ENCODE measurements at regions not wholly inside any gene's neighbourhood (a gene's known extent, or its start where the extent isn't known, plus 50 kb on each side); places are given as distances from the start of the nearest gene placed in this dataset.
A peak's percentile ranks its signal among the peaks of the same experiment; 100 is the strongest.
"Not testable (repeated sequence)": the region's sequence is repeated elsewhere in the genome, so short reads cannot be mapped to it uniquely, and the experiment has no call there.

DNA sequence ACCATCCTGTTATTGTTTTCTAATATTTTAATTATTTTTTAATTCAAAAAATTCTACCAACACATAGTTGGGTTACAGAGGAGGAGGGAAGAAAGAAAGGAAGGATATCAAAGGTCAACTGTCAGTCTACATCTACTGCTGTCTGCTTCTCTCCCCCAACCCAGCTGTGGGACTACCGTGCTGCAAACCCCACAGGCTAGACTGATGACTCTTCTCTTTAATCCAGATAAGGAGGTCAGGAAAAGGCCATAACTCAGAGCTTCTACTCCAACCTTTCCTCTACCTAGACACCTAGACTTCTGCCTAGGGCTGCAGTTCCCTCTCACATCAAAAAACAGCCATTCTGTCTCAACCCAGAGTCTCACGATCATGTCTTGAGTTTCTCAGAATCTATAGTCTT, 124.2 kb upstream of the ETV3 start:
- H3K4me1 Mint-ChIP-seq, result no peaks in the 10 kb centered on the region
- peaks cover 12% of the 10 kb centered on the region for H3K27me3 Mint-ChIP-seq

DNA sequence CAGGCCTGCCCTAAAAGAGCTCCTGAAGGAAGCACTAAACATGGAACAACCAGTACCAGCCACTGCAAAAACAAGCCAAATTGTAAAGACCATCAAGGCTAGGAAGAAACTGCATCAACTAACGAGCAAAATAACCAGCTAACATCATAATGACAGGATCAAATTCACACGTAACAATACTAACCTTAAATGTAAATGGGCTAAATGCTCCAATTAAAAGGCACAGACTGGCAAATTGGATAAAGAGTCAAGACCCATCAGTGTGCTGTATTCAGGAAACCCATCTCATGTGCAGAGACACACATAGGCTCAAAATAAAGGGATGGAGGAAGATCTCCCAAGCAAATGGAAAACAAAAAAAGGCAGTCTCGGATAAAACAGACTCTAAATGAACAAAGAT, 117.7 kb upstream of the ETV3 start:
- Mint-ChIP-seq H3K9me3 (peaks cover 18% of the 10 kb centered on the region), H3K27me3 (peaks cover 22% of the 10 kb centered on the region)
- not testable (repeated sequence) for H3K4me3 Mint-ChIP-seq, H3K27ac Mint-ChIP-seq, H3K36me3 Mint-ChIP-seq, H3K4me1 Mint-ChIP-seq

More for the DNA sequence above, 124.2 kb upstream of the ETV3 start:
- no peaks in the 10 kb centered on the region for H3K36me3 Mint-ChIP-seq
- peaks cover 10% of the 10 kb centered on the region for H3K9me3 Mint-ChIP-seq
- H3K4me3 Mint-ChIP-seq, result no peak overlapping the region
- no peak overlapping the region for H3K27ac Mint-ChIP-seq

DNA sequence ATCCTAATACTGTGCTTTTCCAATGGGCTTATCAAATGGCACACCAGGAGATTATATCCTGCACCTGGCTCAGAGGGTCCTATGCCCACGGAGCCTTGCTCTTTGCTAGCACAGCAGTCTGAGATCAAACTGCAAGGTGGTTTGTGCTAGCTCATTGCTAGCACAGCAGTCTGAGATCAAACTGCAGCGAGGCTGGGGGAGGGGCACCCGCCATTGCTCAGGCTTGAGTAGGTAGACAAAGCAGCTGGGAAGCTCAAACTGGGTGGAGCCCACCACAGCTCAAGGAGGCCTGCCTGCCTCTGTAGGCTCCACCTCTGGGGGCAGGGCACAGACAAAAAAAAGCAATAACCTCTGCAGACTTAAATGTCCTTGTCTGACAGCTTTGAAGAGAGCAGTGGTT, 116.0 kb upstream of the ETV3 start:
- peaks cover 22% of the 10 kb centered on the region for H3K27me3 Mint-ChIP-seq
- not testable (repeated sequence) for H3K4me3 Mint-ChIP-seq, H3K36me3 Mint-ChIP-seq, H3K4me1 Mint-ChIP-seq, H3K9me3 Mint-ChIP-seq, H3K27ac Mint-ChIP-seq

DNA sequence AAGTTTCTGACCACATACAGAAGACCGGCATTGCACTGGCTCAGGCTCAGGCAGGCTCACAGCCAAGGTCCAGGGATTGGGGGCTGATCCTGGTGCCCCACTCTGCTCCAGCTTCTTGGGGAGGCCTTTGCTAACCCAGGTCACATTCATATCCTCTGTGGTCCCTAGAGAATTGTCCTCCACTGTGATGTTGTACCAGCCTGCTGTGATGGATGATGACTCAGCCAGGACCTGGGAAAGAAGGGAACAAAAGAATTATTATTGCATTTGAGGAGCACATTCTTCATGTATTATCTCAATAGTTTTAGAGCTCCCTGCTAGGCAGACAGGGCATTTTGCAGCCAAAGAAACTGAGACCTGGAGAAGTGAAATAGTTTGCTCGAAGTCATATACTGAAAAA, 114.3 kb upstream of the ETV3 start:
- Mint-ChIP-seq H3K4me3 (no peak overlapping the region), H3K4me1 (no peaks in the 10 kb centered on the region), H3K27ac (no peak overlapping the region), H3K36me3 (no peaks in the 10 kb centered on the region), H3K27me3 (peaks cover 29% of the 10 kb centered on the region), H3K9me3 (peaks cover 9% of the 10 kb centered on the region)

DNA sequence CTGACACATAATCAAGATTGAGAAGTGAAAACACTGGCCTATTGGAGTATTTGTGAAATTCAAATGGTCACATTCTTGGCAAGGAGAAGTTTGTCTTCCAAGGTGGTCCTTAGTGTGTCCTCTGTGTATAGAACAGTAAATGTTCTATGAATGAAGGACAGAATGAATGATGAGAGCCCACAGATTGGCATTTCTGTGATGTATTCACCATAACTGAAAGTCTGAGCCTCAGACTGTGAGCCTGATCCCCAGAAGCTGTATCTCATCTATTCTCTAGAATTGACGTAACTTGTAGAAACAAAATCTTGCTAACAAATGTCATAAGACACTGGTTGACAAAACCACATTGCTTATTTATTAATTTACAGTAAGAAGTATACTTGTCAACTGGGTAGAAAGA, 111.5 kb upstream of the ETV3 start:
- H3K9me3 Mint-ChIP-seq, result peaks cover 5% of the 10 kb centered on the region
- no peaks in the 10 kb centered on the region for H3K4me1 Mint-ChIP-seq
- H3K4me3 Mint-ChIP-seq, result no peak overlapping the region
- H3K36me3 Mint-ChIP-seq, result peaks cover 1% of the 10 kb centered on the region
- no peak overlapping the region for H3K27ac Mint-ChIP-seq
- peaks cover 39% of the 10 kb centered on the region for H3K27me3 Mint-ChIP-seq

DNA sequence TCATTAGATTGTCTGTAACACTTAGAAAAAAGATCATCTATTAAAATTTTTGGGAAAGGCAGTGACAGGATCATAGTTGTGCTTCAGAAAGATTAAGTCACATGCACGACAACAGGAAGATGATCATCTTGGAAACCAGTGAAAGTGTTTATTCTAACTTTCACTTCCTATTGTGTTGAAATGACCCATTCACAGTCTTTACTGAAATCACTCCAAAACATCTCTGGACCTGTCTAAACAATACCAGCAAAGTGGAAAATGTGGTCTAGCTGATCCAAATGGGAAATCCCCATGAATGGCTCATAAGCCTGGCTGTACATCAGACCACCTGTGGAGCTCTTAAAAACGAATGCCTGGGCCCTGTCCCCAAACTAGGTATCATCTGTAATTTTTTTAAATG, 111.1 kb upstream of the ETV3 start:
- Mint-ChIP-seq H3K27me3 (peaks cover 40% of the 10 kb centered on the region), H3K9me3 (peaks cover 5% of the 10 kb centered on the region), H3K36me3 (peaks cover 1% of the 10 kb centered on the region), H3K4me3 (no peak overlapping the region), H3K4me1 (no peaks in the 10 kb centered on the region), H3K27ac (no peak overlapping the region)

DNA sequence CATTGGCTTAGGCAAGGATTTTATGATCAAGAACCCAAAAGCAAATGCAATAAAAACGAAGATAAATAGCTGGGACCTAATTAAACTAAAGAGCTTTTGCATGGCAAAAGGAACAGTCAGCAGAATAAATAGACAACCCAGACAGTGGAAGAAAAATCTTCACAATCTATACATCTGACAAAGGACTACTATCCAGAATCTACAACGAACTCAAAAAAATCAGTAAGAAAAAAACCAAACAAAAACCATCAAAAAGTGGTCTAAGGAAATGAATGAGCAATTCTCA, 109.5 kb upstream of the ETV3 start:
- not testable (repeated sequence) for H3K36me3 Mint-ChIP-seq, H3K27ac Mint-ChIP-seq, H3K4me3 Mint-ChIP-seq, H3K4me1 Mint-ChIP-seq, H3K9me3 Mint-ChIP-seq
- peaks cover 33% of the 10 kb centered on the region for H3K27me3 Mint-ChIP-seq

DNA sequence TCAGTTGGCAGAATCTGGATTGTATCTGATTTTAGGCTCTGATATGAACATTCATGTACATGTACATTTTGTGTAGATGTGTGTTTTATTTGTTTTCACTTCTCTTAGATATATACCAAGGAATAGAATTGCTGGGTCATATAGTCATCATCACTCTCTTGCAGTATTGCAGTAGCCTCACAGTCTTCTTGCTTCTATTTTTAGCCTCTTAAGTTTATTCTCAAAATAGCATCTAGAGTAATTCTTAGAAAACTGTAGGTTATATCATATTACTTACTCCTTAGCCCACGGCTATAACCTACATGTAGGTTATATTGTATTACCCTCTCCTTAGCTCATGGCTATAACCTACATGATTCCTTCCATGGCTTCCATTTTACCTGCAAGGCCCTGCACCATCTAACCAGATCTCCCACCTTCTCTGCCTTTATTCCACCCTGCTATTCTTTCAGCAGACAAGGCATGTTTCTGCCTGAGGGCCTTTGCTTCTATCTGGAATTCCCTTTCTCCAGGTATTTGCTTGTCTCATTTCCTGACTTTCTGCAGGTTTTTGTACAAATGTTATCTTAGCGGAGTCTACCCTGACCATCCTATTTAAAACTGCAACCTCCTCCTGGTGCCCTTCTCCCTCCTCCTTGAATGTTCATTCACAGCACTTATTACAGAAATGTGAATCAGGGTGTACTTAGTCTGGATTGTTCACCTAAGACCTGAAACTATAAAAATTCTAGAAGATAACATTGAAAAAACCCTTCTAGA, 109.0 kb upstream of the ETV3 start:
- Mint-ChIP-seq H3K4me3 (no peak overlapping the region), H3K9me3 (peaks cover 5% of the 10 kb centered on the region), H3K4me1 (no peaks in the 10 kb centered on the region), H3K36me3 (peaks cover 1% of the 10 kb centered on the region), H3K27me3 (peaks cover 31% of the 10 kb centered on the region), H3K27ac (no peak overlapping the region)

DNA sequence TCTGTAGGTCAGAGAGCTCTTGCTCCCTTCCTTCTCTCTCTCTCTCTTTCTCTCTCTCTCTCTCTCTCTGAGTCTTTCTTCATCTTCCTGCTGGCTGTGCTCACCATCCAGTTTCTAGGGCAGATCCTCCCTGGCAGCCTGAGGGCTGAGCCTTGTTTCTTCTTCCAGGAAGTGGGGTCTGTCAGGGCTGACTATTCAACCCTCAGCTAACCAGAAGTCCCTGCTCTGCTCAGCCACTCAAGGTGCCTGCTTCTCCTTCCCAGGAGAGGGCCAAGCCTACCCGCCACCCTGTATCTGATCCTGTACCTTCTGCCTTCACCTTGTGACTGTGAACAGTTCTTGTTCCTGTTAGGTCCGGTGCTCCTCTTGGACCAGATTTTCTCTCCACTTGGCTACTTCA, 107.6 kb upstream of the ETV3 start:
- peaks cover 1% of the 10 kb centered on the region for H3K36me3 Mint-ChIP-seq
- H3K27ac Mint-ChIP-seq, result no peak overlapping the region
- H3K9me3 Mint-ChIP-seq, result peaks cover 5% of the 10 kb centered on the region
- no peaks in the 10 kb centered on the region for H3K4me1 Mint-ChIP-seq
- no peak overlapping the region for H3K4me3 Mint-ChIP-seq
- H3K27me3 Mint-ChIP-seq, result peaks cover 26% of the 10 kb centered on the region

DNA sequence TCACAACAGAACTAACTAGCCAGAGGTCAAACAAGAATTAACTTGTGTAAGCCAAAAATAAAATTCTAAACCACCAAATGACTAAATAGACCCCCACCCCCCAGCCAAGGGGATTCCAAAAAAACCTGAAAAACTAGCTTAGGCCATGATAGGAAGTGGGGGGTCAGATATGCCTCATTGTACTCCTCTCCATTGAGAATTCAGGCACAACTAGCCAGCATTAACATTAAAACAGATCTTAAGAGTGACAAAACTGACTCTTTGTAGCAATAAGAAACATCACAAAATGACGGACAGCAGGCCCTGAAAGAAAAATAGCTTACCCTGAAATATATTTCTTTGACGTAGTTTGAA, 103.0 kb upstream of the ETV3 start:
- H3K9me3 Mint-ChIP-seq, result peaks cover under 1% of the 10 kb centered on the region
- H3K27ac Mint-ChIP-seq, result no peak overlapping the region
- H3K4me1 Mint-ChIP-seq, result no peaks in the 10 kb centered on the region
- H3K4me3 Mint-ChIP-seq, result no peak overlapping the region
- H3K36me3 Mint-ChIP-seq, result peaks cover 1% of the 10 kb centered on the region
- H3K27me3 Mint-ChIP-seq, result peaks cover 14% of the 10 kb centered on the region

DNA sequence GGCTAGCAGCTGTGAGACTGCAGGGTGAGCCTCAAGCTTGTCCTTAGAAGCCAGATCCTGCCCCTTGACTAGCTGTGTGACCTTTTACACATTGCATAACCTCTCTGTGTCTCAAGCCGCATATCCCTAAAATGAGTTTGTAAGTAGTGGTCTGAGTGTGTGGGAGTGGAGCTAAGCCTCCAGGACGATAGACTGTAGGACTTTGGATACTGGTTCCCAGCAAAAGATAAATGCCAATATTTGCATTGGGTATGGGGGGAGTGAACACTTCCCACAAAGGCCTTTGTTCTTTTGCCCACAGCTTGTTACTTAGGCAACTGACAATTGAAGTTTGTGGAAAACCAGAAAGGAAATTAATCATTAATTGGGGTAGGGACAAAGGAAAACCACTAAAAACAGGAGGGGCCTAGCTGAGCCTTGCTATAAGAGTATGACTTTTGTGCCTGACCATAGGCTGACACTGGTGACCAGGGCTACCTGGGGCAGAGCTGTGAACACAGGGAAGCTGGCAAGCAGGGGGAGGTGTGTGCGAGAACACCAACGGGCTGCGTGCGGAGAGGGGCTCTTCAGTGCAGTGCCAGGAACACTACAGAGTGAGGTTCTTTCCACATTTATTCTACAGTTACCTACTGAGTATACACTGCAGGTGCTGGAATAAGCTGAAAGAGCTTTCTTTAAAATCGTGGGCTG, 102.4 kb upstream of the ETV3 start:
- H3K27me3 Mint-ChIP-seq, result peaks cover 9% of the 10 kb centered on the region
- no peaks in the 10 kb centered on the region for H3K9me3 Mint-ChIP-seq
- no peaks in the 10 kb centered on the region for H3K36me3 Mint-ChIP-seq
- no peaks in the 10 kb centered on the region for H3K4me1 Mint-ChIP-seq
- H3K4me3 Mint-ChIP-seq, result no peak overlapping the region
- no peak overlapping the region for H3K27ac Mint-ChIP-seq

DNA sequence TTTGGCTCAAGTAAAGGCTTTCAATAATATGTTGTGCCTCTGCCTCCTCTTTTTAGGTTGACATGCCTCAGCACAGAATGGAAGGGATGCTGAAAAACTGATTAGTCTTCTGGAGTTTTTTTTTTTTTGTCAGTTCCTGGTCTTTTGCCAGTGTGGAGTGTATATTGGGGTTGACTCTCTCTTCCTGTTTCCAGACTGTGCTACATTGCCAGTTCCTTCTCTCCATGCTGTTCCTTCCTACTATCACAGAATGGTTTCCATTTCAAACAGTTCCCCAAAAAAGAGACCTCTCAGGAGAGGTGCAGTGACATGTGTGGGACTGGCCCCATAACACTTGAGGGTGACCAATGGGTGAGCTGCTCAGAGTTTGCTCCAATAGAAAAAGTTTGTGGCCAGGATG, 101.7 kb upstream of the ETV3 start:
- Mint-ChIP-seq H3K27me3 (peaks cover 6% of the 10 kb centered on the region), H3K36me3 (no peaks in the 10 kb centered on the region), H3K9me3 (no peaks in the 10 kb centered on the region), H3K4me3 (no peak overlapping the region), H3K4me1 (no peaks in the 10 kb centered on the region), H3K27ac (peak overlapping the region; percentile 48)

DNA sequence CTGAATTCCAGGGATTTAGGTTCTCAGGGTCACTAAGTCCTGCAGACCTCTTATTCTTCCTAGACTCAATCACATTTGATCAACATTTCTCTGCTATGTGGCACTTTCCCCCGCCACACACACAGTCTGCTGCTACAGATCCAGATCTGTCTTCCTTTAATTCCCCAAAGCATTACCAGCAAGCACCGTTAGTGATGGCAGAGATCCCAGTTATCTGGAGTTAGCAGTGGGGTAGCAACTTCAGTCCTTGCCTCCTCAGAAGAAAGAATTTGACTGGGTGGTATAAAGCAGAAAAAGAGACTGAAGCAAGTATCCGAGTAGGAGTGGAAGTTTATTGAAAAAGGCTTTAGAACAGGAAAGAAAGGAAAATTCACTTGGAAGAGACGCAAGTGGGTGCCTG, 100.4 kb upstream of the ETV3 start:
- Mint-ChIP-seq H3K27me3 (peaks cover 6% of the 10 kb centered on the region), H3K9me3 (no peaks in the 10 kb centered on the region), H3K27ac (no peak overlapping the region), H3K4me3 (no peak overlapping the region), H3K4me1 (no peaks in the 10 kb centered on the region), H3K36me3 (no peaks in the 10 kb centered on the region)

DNA sequence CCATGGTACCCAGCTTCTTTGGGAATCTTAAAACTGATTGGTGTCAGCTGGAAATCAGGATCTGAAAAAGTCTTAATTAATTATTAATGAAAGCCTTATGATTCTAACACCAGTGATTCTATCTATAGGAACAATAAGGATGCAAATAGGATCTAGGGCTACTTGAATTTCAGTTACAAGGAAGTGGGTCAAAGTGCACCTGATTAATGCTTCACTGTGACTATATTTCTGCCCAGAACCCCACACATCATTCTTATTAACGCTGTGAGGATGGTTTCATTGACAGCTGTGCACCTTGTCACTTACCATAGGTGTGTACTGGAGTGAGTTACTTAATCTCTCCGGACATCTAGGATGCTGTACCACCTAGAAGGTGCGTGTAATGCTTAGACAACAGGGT, 99.8 kb upstream of the ETV3 start:
- Mint-ChIP-seq H3K4me1 (no peaks in the 10 kb centered on the region), H3K4me3 (no peak overlapping the region), H3K27ac (no peak overlapping the region), H3K27me3 (peaks cover 6% of the 10 kb centered on the region), H3K36me3 (no peaks in the 10 kb centered on the region), H3K9me3 (no peaks in the 10 kb centered on the region)

DNA sequence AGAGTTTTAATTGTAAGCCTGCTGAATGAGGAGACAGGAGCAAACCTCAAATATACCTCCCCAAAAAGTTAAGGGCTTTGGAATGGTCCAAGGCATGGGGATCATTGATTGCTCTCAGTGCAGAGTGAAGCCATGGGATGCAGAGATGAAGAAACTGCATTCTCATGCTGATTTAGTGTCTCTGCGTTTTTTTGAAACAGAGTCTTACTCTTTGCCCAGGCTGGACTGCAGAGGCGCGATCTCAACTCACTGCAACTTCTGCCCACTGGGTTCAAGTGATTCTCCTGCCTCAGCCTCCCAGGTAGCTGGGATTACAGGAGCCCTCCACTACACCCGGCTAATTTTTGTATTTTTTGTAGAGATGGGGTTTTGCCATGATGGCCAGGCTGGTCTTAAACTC, 99.3 kb upstream of the ETV3 start:
- Mint-ChIP-seq H3K36me3 (no peaks in the 10 kb centered on the region), H3K4me1 (no peaks in the 10 kb centered on the region), H3K27me3 (peaks cover 6% of the 10 kb centered on the region), H3K27ac (no peak overlapping the region), H3K4me3 (no peak overlapping the region), H3K9me3 (no peaks in the 10 kb centered on the region)

DNA sequence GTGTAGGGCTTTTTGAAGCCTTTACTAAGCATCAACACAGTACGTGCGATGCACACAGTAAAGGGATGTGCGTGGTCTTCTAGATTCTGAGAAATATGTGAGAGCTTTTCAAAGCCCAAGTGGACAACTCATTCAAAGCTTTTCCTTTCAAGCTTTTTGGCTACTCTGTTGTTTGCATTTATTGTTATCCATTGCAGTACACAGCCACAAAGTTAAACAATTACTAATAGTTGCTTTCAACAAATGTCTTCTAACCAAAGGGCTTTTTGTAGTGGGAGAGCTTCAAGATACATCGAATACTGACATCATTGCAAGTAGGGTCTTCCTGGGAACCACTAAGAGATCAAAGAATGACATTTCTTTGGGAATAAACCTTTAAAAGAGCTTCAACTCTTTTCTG, 97.9 kb upstream of the ETV3 start:
- Mint-ChIP-seq H3K4me3 (no peak overlapping the region), H3K27me3 (peaks cover 8% of the 10 kb centered on the region), H3K27ac (no peak overlapping the region), H3K36me3 (no peaks in the 10 kb centered on the region), H3K4me1 (no peaks in the 10 kb centered on the region), H3K9me3 (no peaks in the 10 kb centered on the region)

DNA sequence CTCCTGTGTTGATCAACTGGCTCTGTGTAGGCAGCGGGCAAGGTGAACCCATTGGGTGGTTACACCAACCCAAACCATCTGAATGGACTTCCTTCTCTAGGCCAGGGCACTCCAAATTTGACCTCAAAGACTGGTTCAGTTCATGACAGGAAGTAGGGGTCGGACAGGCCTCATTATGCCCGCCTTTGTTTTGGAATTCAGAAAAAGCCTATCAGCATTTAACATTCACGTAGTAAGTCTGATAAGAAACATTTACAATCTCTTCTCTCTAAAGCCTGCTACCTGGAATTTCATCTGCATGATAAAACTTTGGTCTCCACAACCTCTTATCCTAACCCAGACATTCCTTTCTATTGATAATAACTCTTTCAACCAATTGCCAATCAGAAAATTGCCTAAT, 97.1 kb upstream of the ETV3 start:
- no peaks in the 10 kb centered on the region for H3K36me3 Mint-ChIP-seq

More for the DNA sequence above, 97.1 kb upstream of the ETV3 start:
- Mint-ChIP-seq H3K4me3 (no peak overlapping the region), H3K27ac (no peak overlapping the region), H3K27me3 (peaks cover 9% of the 10 kb centered on the region), H3K9me3 (no peaks in the 10 kb centered on the region), H3K4me1 (no peaks in the 10 kb centered on the region)
